Glomerular visceral epithelial cell (primary cell): ENCODE measurements at regions not wholly inside any gene's neighbourhood (a gene's known extent, or its start where the extent isn't known, plus 50 kb on each side); places are given as distances from the start of the nearest gene placed in this dataset.
"Not testable (repeated sequence)": the region's sequence is repeated elsewhere in the genome, so short reads cannot be mapped to it uniquely, and the experiment has no call there.

ENCODE experiments used
- DNase-seq: peaks from one replicate; pipeline ENCODE4 v3.0.0-alpha.2; 2016; ENCODE audit errors: extremely low spot score

- DNase-seq, result not testable (repeated sequence)
These were observed 68.7 kb downstream of the PRKAB2 start for GRCh38 chr1:147103416-147104155.

GRCh38 chr1:147099192-147099591 lies 73.1 kb downstream of the PRKAB2 start:
- no peak for DNase-seq

- DNase-seq, result not testable (repeated sequence)
These were observed 73.8 kb downstream of the PRKAB2 start for GRCh38 chr1:147098338-147098973.

GRCh38 chr1:147095691-147096090 lies 76.6 kb downstream of the PRKAB2 start:
- DNase-seq, result no peak

- DNase-seq, result no peak
These were observed 80.5 kb downstream of the PRKAB2 start for GRCh38 chr1:147091801-147092200.

GRCh38 chr1:147089457-147089856 lies 82.8 kb downstream of the PRKAB2 start:
- no peak for DNase-seq

GRCh38 chr1:147086129-147086528 lies 86.1 kb downstream of the PRKAB2 start:
- DNase-seq, result no peak

GRCh38 chr1:147084273-147085096 lies 87.8 kb downstream of the PRKAB2 start:
- DNase-seq, result peak; percentile 80

GRCh38 chr1:147083919-147084272 lies 88.4 kb downstream of the PRKAB2 start:
- no peak for DNase-seq

GRCh38 chr1:147080671-147081394 lies 91.4 kb downstream of the PRKAB2 start:
- DNase-seq, result no peak

GRCh38 chr1:147080006-147080661 lies 92.1 kb downstream of the PRKAB2 start:
- DNase-seq, result no peak

- DNase-seq, result no peak
These were observed 92.8 kb downstream of the PRKAB2 start for GRCh38 chr1:147079400-147080005.

GRCh38 chr1:147078606-147079399 lies 93.5 kb downstream of the PRKAB2 start:
- no peak for DNase-seq

- DNase-seq, result no peak
These were observed 94.2 kb downstream of the PRKAB2 start for GRCh38 chr1:147077936-147078605.

- no peak for DNase-seq
These were observed 94.7 kb downstream of the PRKAB2 start for GRCh38 chr1:147077523-147077922.

- no peak for DNase-seq
These were observed 95.2 kb downstream of the PRKAB2 start for GRCh38 chr1:147077081-147077480.

GRCh38 chr1:147076442-147076841 lies 95.8 kb downstream of the PRKAB2 start:
- DNase-seq, result no peak

- no peak for DNase-seq
These were observed 99.5 kb downstream of the PRKAB2 start for GRCh38 chr1:147072482-147073432.
